ENCODE measurements at regions not wholly inside any gene's neighbourhood (a gene's known extent, or its start where the extent isn't known, plus 50 kb on each side); places are given as distances from the start of the nearest gene placed in this dataset.
"Not testable (repeated sequence)": the region's sequence is repeated elsewhere in the genome, so short reads cannot be mapped to it uniquely, and the experiment has no call there.

GRCh38 chr14:23895480-23895879 is 58.1 kb upstream of the DHRS4 start:
- DNase-seq: no peak

- no peak for DNase-seq
These were observed 56.9 kb upstream of the DHRS4 start for GRCh38 chr14:23896609-23897153.

- not testable (repeated sequence) for DNase-seq
These were observed 56.3 kb upstream of the DHRS4 start for GRCh38 chr14:23897291-23897690.

GRCh38 chr14:23898359-23898758 is 55.2 kb upstream of the DHRS4 start:
- DNase-seq: not testable (repeated sequence)

- DNase-seq: no peak
These were observed 53.8 kb upstream of the DHRS4 start for GRCh38 chr14:23899788-23900187.

GRCh38 chr14:23903442-23903841 is 50.1 kb upstream of the DHRS4 start:
- DNase-seq: no peak
